Stimulated activated CD4-positive, alpha-beta T cell treated with anti-CD3 and anti-CD28 coated beads, Interleukin-12 subunit alpha, Interleukin-12 subunit beta, amount 100 ng/mL, for 4 hours (primary cell): ENCODE measurements at regions not wholly inside any gene's neighbourhood (a gene's known extent, or its start where the extent isn't known, plus 50 kb on each side); places are given as distances from the start of the nearest gene placed in this dataset.

Experiments used
- DNase-seq: peaks from one replicate; pipeline ENCODE4 v3.0.0-alpha.2; 2020

DNA sequence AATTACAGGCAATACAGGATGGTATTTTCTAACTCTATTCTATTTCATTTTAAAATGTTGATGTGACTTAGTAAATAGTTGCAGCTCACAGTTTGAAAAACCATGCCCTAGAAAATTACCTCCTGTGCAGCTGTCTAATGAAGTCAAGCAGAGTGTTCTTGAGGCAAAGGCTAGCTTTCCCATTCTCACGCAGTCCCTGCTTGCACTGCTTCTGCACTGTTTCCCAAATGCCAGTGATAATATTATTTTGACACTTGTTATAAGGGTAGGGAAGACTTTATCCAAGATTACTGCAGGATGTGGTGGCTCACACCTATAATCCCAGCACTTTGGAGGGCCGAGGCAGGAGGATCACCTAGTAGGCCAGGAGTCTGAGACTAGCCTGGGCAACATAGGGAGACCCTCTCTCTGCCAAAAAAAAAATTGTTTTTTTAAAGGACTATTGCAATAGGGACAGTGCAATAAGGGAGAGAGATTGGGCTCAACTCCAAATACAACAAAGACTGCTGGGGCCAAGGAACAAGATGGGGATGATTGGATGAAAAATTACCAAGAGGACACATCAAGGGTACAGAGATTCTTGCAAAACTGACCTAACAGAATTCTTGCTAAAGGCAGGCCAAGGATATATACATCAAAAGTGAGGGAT lies 196.1 kb downstream of the LY86 start:
- no peak for DNase-seq

- DNase-seq = no peak
Observed at GRCh38 chr6:6785163-6785521, 196.6 kb downstream of the LY86 start.

DNA sequence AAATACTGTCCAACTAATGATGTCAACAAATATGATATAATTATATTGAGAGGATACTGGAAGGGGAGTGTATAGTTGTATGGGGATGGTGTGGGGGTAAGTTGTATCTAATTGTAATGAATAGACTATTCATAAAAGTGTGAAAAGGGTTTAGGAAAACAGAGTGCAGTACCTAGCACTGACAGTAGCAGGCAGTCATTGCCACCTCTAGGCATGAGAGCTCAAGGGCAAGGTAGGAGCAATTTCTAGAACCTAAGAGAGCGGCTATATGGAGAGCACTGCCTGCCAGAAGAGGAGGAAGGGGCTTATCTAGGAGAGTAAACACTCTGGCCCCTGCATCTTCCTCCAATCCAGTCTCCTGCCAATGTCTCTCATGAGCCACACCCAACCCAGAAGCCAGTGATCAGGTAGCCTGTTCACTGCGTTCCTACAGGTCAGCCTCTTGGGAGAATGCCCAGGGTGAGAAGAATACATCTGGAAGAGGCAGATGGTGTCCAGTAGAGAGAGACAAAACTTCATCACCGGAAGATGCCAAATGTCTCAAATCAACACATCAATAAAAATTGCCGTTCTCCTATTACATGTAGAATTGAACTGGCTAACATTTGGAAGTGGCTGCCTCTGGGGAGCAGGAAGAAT lies 200.0 kb downstream of the LY86 start:
- peak; percentile 8 for DNase-seq

DNA sequence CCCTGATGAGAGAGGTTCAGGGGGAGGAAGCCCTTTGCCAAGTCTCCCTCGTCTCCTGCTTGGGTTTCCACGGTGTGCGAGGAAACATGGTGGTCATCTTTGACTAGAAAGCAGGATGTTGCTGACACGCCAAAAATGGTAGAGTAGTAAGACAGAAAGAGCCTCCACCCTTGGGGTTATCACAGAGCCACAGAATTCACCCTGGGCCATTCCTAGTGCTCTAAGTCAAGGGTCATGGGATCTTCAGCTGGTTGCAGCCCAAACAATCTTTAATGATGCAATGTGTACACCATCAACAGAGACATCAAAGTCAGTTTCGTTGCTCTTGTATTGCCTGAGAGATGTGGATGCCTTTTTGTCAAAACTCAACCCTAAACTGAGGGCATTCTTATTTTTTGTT lies 201.9 kb downstream of the LY86 start:
- DNase-seq = no peak

GRCh38 chr6:6790891-6791290 lies 202.4 kb downstream of the LY86 start:
- DNase-seq = no peak

- DNase-seq = no peak
Observed at GRCh38 chr6:6793388-6794250, 205.1 kb downstream of the LY86 start.

- no peak for DNase-seq
Observed at GRCh38 chr6:6795393-6795792, 206.9 kb downstream of the LY86 start.

DNA sequence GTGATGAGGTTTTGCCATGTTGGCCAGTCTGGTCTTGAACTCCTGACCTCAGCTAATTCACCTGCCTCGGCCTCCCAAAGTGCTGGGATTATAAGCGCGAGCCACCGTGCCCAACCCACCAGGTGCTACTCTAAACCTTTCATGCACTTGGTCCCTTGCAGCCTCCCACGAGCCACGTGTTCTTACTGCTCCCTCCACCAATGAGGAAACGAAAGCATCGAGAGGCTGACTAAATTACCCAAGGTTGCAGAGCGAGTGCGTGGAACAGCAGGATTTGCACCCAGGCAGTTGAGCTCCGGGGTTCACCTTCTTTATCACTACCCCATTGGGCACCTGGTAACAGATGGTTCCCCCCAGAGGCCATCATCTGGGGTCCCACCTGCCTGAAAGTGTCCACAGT lies 208.3 kb downstream of the LY86 start:
- no peak for DNase-seq

DNA sequence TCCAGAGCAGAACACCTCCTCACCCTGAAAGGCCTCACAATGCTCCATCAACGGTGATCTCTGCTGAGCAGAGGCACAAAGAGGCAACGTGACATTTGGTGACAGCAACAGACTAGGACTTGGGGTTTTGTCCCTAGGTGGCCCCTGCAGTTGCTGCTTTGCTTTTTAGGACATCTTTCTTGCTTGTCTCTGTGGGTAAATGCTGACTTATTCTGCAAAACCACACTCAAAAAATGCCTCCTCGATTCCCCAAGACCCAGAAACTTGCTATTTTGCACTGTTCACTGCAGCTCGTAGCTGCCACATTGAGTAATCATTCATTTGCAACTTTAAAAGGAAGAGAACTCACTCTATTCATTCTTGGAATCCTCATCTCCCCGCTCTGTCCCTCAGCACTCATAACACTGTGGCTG lies 209.9 kb downstream of the LY86 start:
- no peak for DNase-seq

GRCh38 chr6:6801005-6801335 lies 212.4 kb downstream of the LY86 start:
- DNase-seq = no peak

GRCh38 chr6:6801635-6802218 lies 213.2 kb downstream of the LY86 start:
- DNase-seq = no peak

- no peak for DNase-seq
Observed at GRCh38 chr6:6803180-6803977, 214.9 kb downstream of the LY86 start.

- DNase-seq = no peak
Observed at GRCh38 chr6:6804843-6805615, 216.5 kb downstream of the LY86 start.

DNA sequence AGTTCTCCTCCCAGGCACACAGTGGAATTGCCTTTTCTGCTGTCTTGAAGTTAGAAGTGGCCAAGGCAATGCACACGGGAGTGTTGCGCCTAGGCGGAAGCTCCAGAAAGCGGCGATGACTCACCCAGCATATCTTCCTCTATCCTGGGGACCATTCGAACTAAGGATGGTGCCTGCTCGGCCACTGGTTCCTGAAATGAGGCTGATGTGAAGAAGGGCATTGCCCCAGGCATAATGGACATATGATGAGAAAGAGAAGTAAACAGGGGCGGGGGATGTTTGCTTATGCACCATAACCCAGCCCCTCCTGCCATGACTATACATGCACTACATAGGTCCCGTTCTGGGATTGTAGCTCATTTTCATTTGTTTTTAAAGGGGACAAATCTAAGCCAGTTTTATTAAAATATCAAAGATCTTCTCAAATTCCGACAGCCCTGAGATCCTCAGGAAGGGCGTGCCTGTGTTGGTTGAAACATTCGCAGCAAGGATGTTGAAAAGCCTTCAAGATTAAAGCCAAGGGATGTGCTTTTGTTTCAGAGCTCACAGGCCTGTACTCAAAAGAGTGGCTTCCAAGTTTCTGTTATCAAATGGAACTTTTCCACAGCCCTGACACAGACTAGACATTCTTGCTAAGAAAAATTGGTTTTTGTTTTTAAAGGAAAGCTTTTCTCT lies 218.5 kb downstream of the LY86 start:
- no peak for DNase-seq

DNA sequence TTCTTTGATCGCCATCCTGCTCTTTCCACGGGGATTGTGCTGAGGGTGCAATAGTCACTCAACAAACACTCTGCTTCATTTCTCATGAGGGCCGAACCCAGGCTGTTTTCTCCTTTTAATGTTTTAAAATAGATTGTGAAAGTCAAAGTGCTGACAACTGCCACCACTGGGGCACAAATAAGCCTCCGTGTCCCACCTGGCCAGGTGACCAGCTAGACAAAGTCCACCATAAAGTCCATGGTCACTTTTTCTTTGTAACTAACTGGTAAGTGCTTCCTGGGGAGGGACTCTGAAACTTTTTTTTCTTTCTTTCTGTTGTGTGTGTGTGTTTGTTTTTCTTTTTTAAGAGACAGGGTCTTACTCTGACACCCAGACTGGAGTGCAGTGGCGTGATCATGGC lies 219.8 kb downstream of the LY86 start:
- no peak for DNase-seq

DNA sequence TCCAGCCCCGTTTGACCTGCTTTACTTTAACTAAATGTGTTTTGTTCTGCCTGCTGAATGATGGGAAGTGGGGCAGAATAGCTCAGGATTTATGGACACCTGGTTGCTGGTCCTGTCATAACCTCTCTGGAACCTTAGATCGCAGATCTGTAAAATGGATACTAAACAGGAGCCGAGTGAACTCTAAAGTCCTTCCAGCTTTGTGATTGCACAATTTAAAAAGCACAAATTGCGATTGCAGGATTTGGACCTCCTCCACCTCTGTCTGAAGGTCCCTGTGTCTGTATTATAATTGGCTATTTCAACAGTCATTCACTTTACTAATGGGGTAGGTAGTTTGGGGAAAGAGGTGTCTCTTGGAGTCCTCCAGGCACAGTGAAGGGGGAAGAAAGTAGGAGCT lies 220.4 kb downstream of the LY86 start:
- DNase-seq = no peak

DNA sequence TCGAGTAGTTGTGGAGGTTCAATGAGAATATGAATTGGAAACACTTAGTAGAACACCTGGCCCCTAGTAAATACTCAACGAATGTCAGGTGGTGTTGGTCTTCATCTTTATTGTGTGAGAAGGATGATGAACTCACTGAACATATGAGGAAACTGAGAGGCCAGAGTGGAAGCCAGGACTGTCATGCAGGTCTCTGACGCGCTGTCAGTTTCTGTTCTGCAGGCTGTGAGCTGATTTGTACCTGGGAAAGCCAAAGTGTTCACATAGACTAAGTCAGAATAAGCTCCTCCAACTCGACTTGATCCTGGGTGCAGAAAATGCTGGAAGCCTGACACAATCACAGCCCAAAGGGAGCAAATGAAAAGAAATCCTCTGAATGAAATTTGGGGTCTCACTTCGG lies 222.2 kb downstream of the LY86 start:
- DNase-seq = no peak

DNA sequence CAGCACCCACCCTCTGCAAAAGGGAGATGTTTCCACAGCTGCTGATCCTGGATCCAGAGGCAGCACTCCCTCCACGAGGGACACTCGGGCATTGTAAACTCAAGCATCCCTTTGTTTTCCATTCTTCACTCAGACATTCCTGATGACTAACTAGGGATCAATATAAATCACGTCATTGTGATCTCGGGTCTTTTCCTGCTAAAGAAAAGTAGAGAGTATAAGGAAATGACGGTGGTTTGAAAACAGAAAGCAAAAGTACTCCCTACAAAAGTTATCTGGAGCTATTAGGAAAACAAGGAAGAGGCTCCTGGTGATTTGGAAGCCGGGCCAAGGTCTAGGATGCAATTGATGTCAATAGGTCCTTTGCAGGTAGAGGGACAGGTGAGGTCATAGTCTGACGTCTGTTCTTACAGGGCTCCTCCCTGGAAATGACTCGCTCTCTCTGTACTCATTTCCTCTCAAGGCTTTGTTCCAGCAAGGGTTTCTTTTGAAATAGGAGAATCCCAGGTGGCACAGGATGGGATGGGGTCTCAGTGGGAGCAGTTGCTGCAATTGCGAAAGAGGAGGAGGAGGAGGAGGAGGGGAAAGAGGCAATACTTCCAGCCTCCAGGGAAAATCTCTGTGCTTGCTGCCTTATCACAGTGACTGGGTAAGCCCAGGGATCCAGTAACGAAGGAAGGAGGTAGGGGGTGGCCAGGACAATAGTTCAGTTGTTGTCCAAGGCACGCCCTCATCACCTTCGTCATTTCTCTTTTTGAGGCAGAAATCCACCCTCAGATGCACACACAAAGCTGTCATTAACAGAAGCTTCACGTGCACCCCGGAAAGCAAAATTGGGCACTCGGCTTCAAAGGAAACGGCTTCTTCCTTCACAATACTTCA lies 222.8 kb downstream of the LY86 start:
- DNase-seq = no peak

GRCh38 chr6:6812427-6812826 lies 223.9 kb downstream of the LY86 start:
- DNase-seq = no peak

GRCh38 chr6:6815732-6816131 lies 227.2 kb downstream of the LY86 start:
- no peak for DNase-seq

DNA sequence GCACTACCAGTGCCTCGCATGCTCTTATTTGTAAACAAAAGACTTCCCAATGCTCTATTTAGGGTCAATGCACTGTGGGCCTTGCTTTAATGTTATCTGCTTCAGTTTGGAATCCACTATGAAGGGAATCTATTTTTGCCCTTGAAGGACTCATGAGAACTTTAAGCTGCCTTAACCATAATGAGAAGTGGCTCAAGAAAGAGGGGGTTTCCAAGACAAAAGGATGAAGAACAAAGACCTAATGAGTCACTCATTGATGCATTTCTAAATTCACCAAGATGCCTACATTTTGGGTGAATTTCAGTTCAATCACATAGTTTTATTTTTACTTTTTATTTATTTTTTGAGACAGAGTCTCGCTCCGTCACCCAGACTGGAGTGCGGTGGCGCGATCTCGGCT lies 228.2 kb downstream of the LY86 start:
- no peak for DNase-seq
